ENCODE measurements at regions not wholly inside any gene's neighbourhood (a gene's known extent, or its start where the extent isn't known, plus 50 kb on each side); places are given as distances from the start of the nearest gene placed in this dataset.

DNA sequence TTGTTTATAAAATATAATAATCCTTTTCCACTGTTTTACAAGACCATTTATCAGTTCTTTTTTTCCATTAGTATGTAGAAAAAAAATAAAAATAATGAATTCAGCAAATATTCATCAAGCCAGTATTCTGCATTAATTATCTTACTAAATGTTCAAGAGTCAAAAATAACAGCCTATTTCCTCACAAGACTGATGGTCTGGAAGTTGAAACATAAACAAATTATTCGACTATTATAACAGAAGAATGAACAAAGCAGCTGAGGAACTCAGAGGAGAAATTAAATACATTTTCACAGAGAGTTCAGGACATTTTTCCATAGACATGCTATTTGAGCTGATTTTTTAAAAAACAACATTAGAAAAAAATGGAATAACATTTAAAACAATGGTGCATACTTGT lies 2594.8 kb downstream of the ARAP2 start:
- TF ChIP-seq, protein P1, sequence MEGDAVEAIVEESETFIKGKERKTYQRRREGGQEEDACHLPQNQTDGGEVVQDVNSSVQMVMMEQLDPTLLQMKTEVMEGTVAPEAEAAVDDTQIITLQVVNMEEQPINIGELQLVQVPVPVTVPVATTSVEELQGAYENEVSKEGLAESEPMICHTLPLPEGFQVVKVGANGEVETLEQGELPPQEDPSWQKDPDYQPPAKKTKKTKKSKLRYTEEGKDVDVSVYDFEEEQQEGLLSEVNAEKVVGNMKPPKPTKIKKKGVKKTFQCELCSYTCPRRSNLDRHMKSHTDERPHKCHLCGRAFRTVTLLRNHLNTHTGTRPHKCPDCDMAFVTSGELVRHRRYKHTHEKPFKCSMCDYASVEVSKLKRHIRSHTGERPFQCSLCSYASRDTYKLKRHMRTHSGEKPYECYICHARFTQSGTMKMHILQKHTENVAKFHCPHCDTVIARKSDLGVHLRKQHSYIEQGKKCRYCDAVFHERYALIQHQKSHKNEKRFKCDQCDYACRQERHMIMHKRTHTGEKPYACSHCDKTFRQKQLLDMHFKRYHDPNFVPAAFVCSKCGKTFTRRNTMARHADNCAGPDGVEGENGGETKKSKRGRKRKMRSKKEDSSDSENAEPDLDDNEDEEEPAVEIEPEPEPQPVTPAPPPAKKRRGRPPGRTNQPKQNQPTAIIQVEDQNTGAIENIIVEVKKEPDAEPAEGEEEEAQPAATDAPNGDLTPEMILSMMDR (IDR thresholded peaks at IDR 0.05; ENCODE audit: unreplicated experiment) = no peak
- intact Hi-C loops (cut with micrococcal nuclease) = loop anchor here (1.0 kb wide), 1 partner anchor 1071 kb away; no protein-coding TSS in a partner anchor
- no peaks in the 10 kb centered on the region for H3K27me3 Mint-ChIP-seq (ENCODE audit: insufficient read depth, unreplicated experiment)
- H3K4me3 Mint-ChIP-seq (ENCODE audit: unreplicated experiment) = no peak overlapping the region
- peaks cover 5% of the 10 kb centered on the region for H3K36me3 Mint-ChIP-seq (ENCODE audit: insufficient read depth, unreplicated experiment)
- no peak overlapping the region for H3K27ac Mint-ChIP-seq (ENCODE audit: low read depth, unreplicated experiment)
- POLR2A ChIA-PET = interaction anchor here (0.6 kb wide), 1 partner anchor 352 kb away, joined by 3 read pairs; no protein-coding TSS in a partner anchor
- BruUV-seq (replicated peaks) = no TSS peak
- H3K9me3 Mint-ChIP-seq (ENCODE audit: unreplicated experiment) = peaks cover 15% of the 10 kb centered on the region
- CTCF ChIA-PET = interaction anchor here (0.6 to 3.7 kb wide), 13 partner anchors 8 to 1280 kb away, joined by 3 to 23 read pairs (median 4); no protein-coding TSS in a partner anchor
- peaks cover 7% of the 10 kb centered on the region for H3K4me1 Mint-ChIP-seq (ENCODE audit: insufficient read depth, unreplicated experiment)
- no peak for DNase-seq (ENCODE audit: unreplicated experiment)

DNA sequence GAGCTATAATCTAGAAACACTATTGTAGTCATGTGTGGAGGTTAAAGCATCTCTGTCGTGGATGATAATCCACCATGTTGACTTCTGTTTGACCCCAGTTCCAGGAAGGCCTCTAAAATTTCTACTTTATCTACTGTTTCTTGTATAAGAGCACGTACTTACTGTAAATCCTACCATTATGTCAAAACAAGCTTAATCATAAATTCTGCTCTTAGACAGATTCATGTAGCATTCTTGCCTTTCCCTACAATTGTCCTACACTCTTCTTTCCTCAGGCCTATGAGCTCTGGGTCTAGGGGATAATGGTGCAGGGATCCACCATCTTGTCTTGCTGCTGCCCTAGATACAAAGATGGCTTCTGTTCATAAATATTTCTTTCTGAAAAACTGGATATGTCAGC lies 2594.3 kb downstream of the ARAP2 start:
- peaks cover 15% of the 10 kb centered on the region for H3K9me3 Mint-ChIP-seq (ENCODE audit: unreplicated experiment)
- DNase-seq (ENCODE audit: unreplicated experiment) = no peak
- intact Hi-C loops (cut with micrococcal nuclease) = no loop called here
- H3K27ac Mint-ChIP-seq (ENCODE audit: low read depth, unreplicated experiment) = no peak overlapping the region
- H3K27me3 Mint-ChIP-seq (ENCODE audit: insufficient read depth, unreplicated experiment) = no peaks in the 10 kb centered on the region
- peaks cover 7% of the 10 kb centered on the region for H3K4me1 Mint-ChIP-seq (ENCODE audit: insufficient read depth, unreplicated experiment)
- TF ChIP-seq, protein P1 (IDR thresholded peaks at IDR 0.05; ENCODE audit: unreplicated experiment) = no peak
- no TSS peak for BruUV-seq (replicated peaks)
- ChIA-PET CTCF (interaction anchor here (0.7 to 3.7 kb wide), 10 partner anchors 8 to 1070 kb away, joined by 3 to 23 read pairs (median 4); no protein-coding TSS in a partner anchor), POLR2A (no interaction called here)
- no peak overlapping the region for H3K4me3 Mint-ChIP-seq (ENCODE audit: unreplicated experiment)
- H3K36me3 Mint-ChIP-seq (ENCODE audit: insufficient read depth, unreplicated experiment) = peaks cover 5% of the 10 kb centered on the region

DNA sequence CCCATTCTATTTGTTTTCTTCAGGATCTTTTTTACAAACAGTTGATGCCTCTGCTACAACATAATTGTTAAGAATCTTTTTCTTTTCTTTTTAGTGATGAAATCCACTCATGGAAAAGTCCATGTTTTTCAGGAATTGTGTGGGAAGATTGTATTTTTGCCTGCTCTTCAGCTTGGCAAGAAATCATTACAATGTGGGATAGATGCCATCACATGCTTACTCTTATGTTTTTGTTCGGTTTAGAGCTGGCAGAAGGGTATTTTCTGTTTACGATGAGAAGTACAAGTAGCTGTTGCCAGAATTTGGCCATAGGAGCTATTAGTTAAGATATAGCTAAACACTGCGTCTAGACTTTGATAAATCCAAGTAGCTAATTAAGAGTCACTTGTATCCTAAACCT lies 2585.3 kb downstream of the ARAP2 start:
- Mint-ChIP-seq H3K36me3 (ENCODE audit: insufficient read depth, unreplicated experiment) (no peaks in the 10 kb centered on the region), H3K27ac (ENCODE audit: low read depth, unreplicated experiment) (no peak overlapping the region)
- no TSS peak for BruUV-seq (replicated peaks)

GRCh38 chr4:33661636-33662035 lies 2582.7 kb downstream of the ARAP2 start:
- no TSS peak for BruUV-seq (replicated peaks)
- peaks cover 21% of the 10 kb centered on the region for H3K9me3 Mint-ChIP-seq (ENCODE audit: unreplicated experiment)
- no peak overlapping the region for H3K27ac Mint-ChIP-seq (ENCODE audit: low read depth, unreplicated experiment)
- CTCF ChIA-PET = interaction anchor here (1.1 kb wide), 1 partner anchor 12 kb away, joined by 3 read pairs; no protein-coding TSS in a partner anchor
- no peaks in the 10 kb centered on the region for H3K27me3 Mint-ChIP-seq (ENCODE audit: insufficient read depth, unreplicated experiment)
- no peaks in the 10 kb centered on the region for H3K36me3 Mint-ChIP-seq (ENCODE audit: insufficient read depth, unreplicated experiment)
- H3K4me1 Mint-ChIP-seq (ENCODE audit: insufficient read depth, unreplicated experiment) = no peaks in the 10 kb centered on the region
- intact Hi-C loops (cut with micrococcal nuclease) = no loop called here
- no peak for DNase-seq (ENCODE audit: unreplicated experiment)
- TF ChIP-seq, protein P1 (IDR thresholded peaks at IDR 0.05; ENCODE audit: unreplicated experiment) = no peak
- H3K4me3 Mint-ChIP-seq (ENCODE audit: unreplicated experiment) = no peak overlapping the region
- POLR2A ChIA-PET = no interaction called here

More for the DNA sequence above, 2585.3 kb downstream of the ARAP2 start:
- ChIA-PET CTCF (interaction anchor here (1.3 kb wide), 1 partner anchor 11 kb away, joined by 4 read pairs; no protein-coding TSS in a partner anchor), POLR2A (no interaction called here)
- intact Hi-C loops (cut with micrococcal nuclease) = no loop called here
- H3K4me3 Mint-ChIP-seq (ENCODE audit: unreplicated experiment) = no peak overlapping the region
- TF ChIP-seq, protein P1 (IDR thresholded peaks at IDR 0.05; ENCODE audit: unreplicated experiment) = no peak
- no peaks in the 10 kb centered on the region for H3K27me3 Mint-ChIP-seq (ENCODE audit: insufficient read depth, unreplicated experiment)
- DNase-seq (ENCODE audit: unreplicated experiment) = no peak
- no peaks in the 10 kb centered on the region for H3K9me3 Mint-ChIP-seq (ENCODE audit: unreplicated experiment)
- H3K4me1 Mint-ChIP-seq (ENCODE audit: insufficient read depth, unreplicated experiment) = no peaks in the 10 kb centered on the region

Measured in MCF 10A (cell line).